Tibial nerve (tissue), 4 donors: ENCODE measurements at regions not wholly inside any gene's neighbourhood (a gene's known extent, or its start where the extent isn't known, plus 50 kb on each side); places are given as distances from the start of the nearest gene placed in this dataset.

Source experiments
- DNase-seq, 2 donors: peaks; one replicate each; pipeline ENCODE4 v3.0.0-alpha.2; 2019; ENCODE audit warnings: low spot score in 2 of 2
- H3K27ac ChIP-seq, 4 donors: fragments of 200-600 bp; sonication (generic) in 3 of 4; one replicate each; pipeline ENCODE4 v1.5.1; 2017 to 2019; ENCODE audit warnings: mild to moderate bottlenecking in 1 of 4
- H3K27me3 ChIP-seq, 2 donors: fragments of 200-600 bp; sonication (generic) in 1 of 2; one replicate each; pipeline versions ENCODE4 v1.5.1 to v1.6.0; 2017 to 2019
- H3K36me3 ChIP-seq, 3 donors: fragments of 200-600 bp; sonication (generic); one replicate each; pipeline ENCODE4 v1.5.1; 2018 to 2019
- H3K4me1 ChIP-seq, 4 donors: fragments of 200-600 bp; sonication (generic) in 3 of 4; one replicate each; pipeline ENCODE4 v1.5.1; 2017 to 2019
- H3K4me3 ChIP-seq, 4 donors: fragments of 200-600 bp; sonication (generic) in 3 of 4; one replicate each; pipeline ENCODE4 v1.5.1; 2017 to 2019; ENCODE audit warnings: mild to moderate bottlenecking in 1 of 4, moderate library complexity in 1 of 4
- H3K9me3 ChIP-seq, 4 donors: fragments of 200-600 bp; sonication (generic) in 3 of 4; one replicate each; pipeline ENCODE4 v1.5.1; 2017 to 2019
- CTCF ChIP-seq, 5 experiments: fragments of 200-600 bp in 3 of 5; fragments of 450-650 bp in 2 of 5; sonication (generic) in 3 of 5; IDR thresholded peaks; one replicate each; pipeline ENCODE4 v1.5.1; 2016 to 2019; ENCODE audit warnings: antibody characterized with exemption in 5 of 5, mild to moderate bottlenecking in 3 of 5, moderate library complexity in 2 of 5
- EP300 ChIP-seq, 2 donors: sonication (generic); formaldehyde crosslinking; IDR thresholded peaks; one replicate each; pipeline ENCODE4 v1.6.1; 2017; ENCODE audit warnings: antibody characterized with exemption in 2 of 2, mild to moderate bottlenecking in 1 of 2
- POLR2A ChIP-seq, 2 donors: fragments of 450-650 bp; IDR thresholded peaks; one replicate each; pipeline ENCODE4 v1.6.1; 2017; ENCODE audit warnings: antibody characterized with exemption in 2 of 2, mild to moderate bottlenecking in 2 of 2, moderate library complexity in 2 of 2
- WGBS, 2 donors: methylation state at CpG; one replicate each; pipeline ENCODE4 v1.1.5; 2018; 5-methylcytosine and 5-hydroxymethylcytosine counted together

- no peaks in the 10 kb centered on the region for H3K36me3 ChIP-seq
- H3K27me3 ChIP-seq, result no peaks in the 10 kb centered on the region
- TF ChIP-seq POLR2A (IDR thresholded peaks at IDR 0.05), result no peak
- no peak for TF ChIP-seq CTCF (IDR thresholded peaks at IDR 0.05)
- no peak for TF ChIP-seq EP300 (IDR thresholded peaks at IDR 0.05)
- whole genome bisulfite sequencing, 2 donors, result 89% methylated on average over 2 of the region's 2 CpGs
- H3K4me3 ChIP-seq, result no peak overlapping the region
- H3K4me1 ChIP-seq, result no peaks in the 10 kb centered on the region
- H3K9me3 ChIP-seq, result no peaks in the 10 kb centered on the region
- no peak for DNase-seq
- no peak overlapping the region for H3K27ac ChIP-seq
These were observed 1193.2 kb upstream of the NUDT12 start for GRCh38 chr5:104755806-104756205.

GRCh38 chr5:104754311-104754995 lies 1191.9 kb upstream of the NUDT12 start:
- WGBS, 2 donors, result 80 to 83% methylated on average over 3 of the region's 3 CpGs
- Histone ChIP-seq H3K27ac (no peak overlapping the region), H3K4me1 (no peaks in the 10 kb centered on the region), H3K27me3 (no peaks in the 10 kb centered on the region), H3K36me3 (no peaks in the 10 kb centered on the region), H3K9me3 (no peaks in the 10 kb centered on the region), H3K4me3 (no peak overlapping the region)
- no peak for TF ChIP-seq EP300 (IDR thresholded peaks at IDR 0.05)
- no peak for TF ChIP-seq CTCF (IDR thresholded peaks at IDR 0.05)
- no peak for TF ChIP-seq POLR2A (IDR thresholded peaks at IDR 0.05)
- DNase-seq, result no peak

GRCh38 chr5:104751969-104752368 lies 1189.4 kb upstream of the NUDT12 start:
- no peak for DNase-seq
- no peak for TF ChIP-seq POLR2A (IDR thresholded peaks at IDR 0.05)
- no peak for TF ChIP-seq EP300 (IDR thresholded peaks at IDR 0.05)
- no peak for TF ChIP-seq CTCF (IDR thresholded peaks at IDR 0.05)
- 36 to 42% methylated on average over 1 of the region's 1 CpG for WGBS, 2 donors
- peaks cover 0 to 7% (median 0%) of the 10 kb centered on the region in 4 donors for H3K9me3 ChIP-seq
- H3K27me3 ChIP-seq, result no peaks in the 10 kb centered on the region
- no peak overlapping the region for H3K4me3 ChIP-seq
- no peaks in the 10 kb centered on the region for H3K36me3 ChIP-seq
- no peak overlapping the region for H3K27ac ChIP-seq
- H3K4me1 ChIP-seq, result no peaks in the 10 kb centered on the region

GRCh38 chr5:104739905-104740304 lies 1177.3 kb upstream of the NUDT12 start:
- no peak for DNase-seq
- H3K4me1 ChIP-seq, result no peaks in the 10 kb centered on the region
- no peak overlapping the region for H3K27ac ChIP-seq
- no peaks in the 10 kb centered on the region for H3K27me3 ChIP-seq
- TF ChIP-seq EP300 (IDR thresholded peaks at IDR 0.05) (no peak), POLR2A (IDR thresholded peaks at IDR 0.05) (no peak), CTCF (IDR thresholded peaks at IDR 0.05) (no peak)
- no peak overlapping the region for H3K4me3 ChIP-seq
- 70 to 72% methylated on average over 3 of the region's 3 CpGs for WGBS, 2 donors
- H3K36me3 ChIP-seq, result no peaks in the 10 kb centered on the region
- no peaks in the 10 kb centered on the region for H3K9me3 ChIP-seq

GRCh38 chr5:104739503-104739902 lies 1176.9 kb upstream of the NUDT12 start:
- Histone ChIP-seq H3K4me1 (no peaks in the 10 kb centered on the region), H3K27me3 (no peaks in the 10 kb centered on the region), H3K27ac (no peak overlapping the region), H3K9me3 (no peaks in the 10 kb centered on the region), H3K36me3 (no peaks in the 10 kb centered on the region), H3K4me3 (no peak overlapping the region)
- no peak for TF ChIP-seq CTCF (IDR thresholded peaks at IDR 0.05)
- TF ChIP-seq EP300 (IDR thresholded peaks at IDR 0.05), result no peak
- TF ChIP-seq POLR2A (IDR thresholded peaks at IDR 0.05), result no peak
- 82 to 86% methylated on average over 2 of the region's 2 CpGs for WGBS, 2 donors
- DNase-seq, result no peak
